GM18498 (cell line): ENCODE measurements at regions not wholly inside any gene's neighbourhood (a gene's known extent, or its start where the extent isn't known, plus 50 kb on each side); places are given as distances from the start of the nearest gene placed in this dataset.
"Not testable (repeated sequence)": the region's sequence is repeated elsewhere in the genome, so short reads cannot be mapped to it uniquely, and the experiment has no call there.

Experiments used
- ATAC-seq: cut with Tn5 transposase; IDR thresholded peaks from one replicate; pipeline ENCODE4 v1.9.1; 2021; ENCODE audit warnings: mild to moderate bottlenecking, moderate library complexity; ENCODE audit not compliant: unreplicated experiment

GRCh38 chr10:109732254-109732965 lies 190.9 kb downstream of the XPNPEP1 start:
- ATAC-seq: no peak

- ATAC-seq: not testable (repeated sequence)
Measured at GRCh38 chr10:109729895-109730294, 193.4 kb downstream of the XPNPEP1 start.

GRCh38 chr10:109727436-109727835 lies 195.9 kb downstream of the XPNPEP1 start:
- no peak for ATAC-seq

GRCh38 chr10:109726473-109726872 lies 196.8 kb downstream of the XPNPEP1 start:
- no peak for ATAC-seq

GRCh38 chr10:109723305-109723704 lies 200.0 kb downstream of the XPNPEP1 start:
- no peak for ATAC-seq

- no peak for ATAC-seq
Measured at GRCh38 chr10:109721453-109722064, 201.8 kb downstream of the XPNPEP1 start.

GRCh38 chr10:109706026-109706560 lies 217.2 kb downstream of the XPNPEP1 start:
- no peak for ATAC-seq

- ATAC-seq: no peak
Measured at GRCh38 chr10:109701633-109702215, 221.6 kb downstream of the XPNPEP1 start.

GRCh38 chr10:109698882-109699664 lies 224.2 kb downstream of the XPNPEP1 start:
- no peak for ATAC-seq

- ATAC-seq: no peak
Measured at GRCh38 chr10:109698086-109698485, 225.2 kb downstream of the XPNPEP1 start.

GRCh38 chr10:109696981-109697775 lies 226.1 kb downstream of the XPNPEP1 start:
- ATAC-seq: no peak

GRCh38 chr10:109696462-109696861 lies 226.8 kb downstream of the XPNPEP1 start:
- no peak for ATAC-seq

GRCh38 chr10:109695988-109696387 lies 227.3 kb downstream of the XPNPEP1 start:
- ATAC-seq: no peak

GRCh38 chr10:109689785-109690184 lies 233.5 kb downstream of the XPNPEP1 start:
- ATAC-seq: no peak

- no peak for ATAC-seq
Measured at GRCh38 chr10:109679478-109679877, 243.8 kb downstream of the XPNPEP1 start.

GRCh38 chr10:109678857-109679256 lies 244.5 kb downstream of the XPNPEP1 start:
- ATAC-seq: no peak

- no peak for ATAC-seq
Measured at GRCh38 chr10:109676703-109677102, 246.6 kb downstream of the XPNPEP1 start.

- ATAC-seq: no peak
Measured at GRCh38 chr10:109668703-109669102, 254.6 kb downstream of the XPNPEP1 start.

GRCh38 chr10:109668154-109668665 lies 255.1 kb downstream of the XPNPEP1 start:
- ATAC-seq: no peak

- no peak for ATAC-seq
Measured at GRCh38 chr10:109665321-109665720, 258.0 kb downstream of the XPNPEP1 start.
